Tibial nerve (tissue), 4 donors: ENCODE measurements at regions not wholly inside any gene's neighbourhood (a gene's known extent, or its start where the extent isn't known, plus 50 kb on each side); places are given as distances from the start of the nearest gene placed in this dataset.

Experiments
- DNase-seq, 2 donors: peaks; one replicate each; pipeline ENCODE4 v3.0.0-alpha.2; 2019; ENCODE audit warnings: low spot score in 2 of 2
- H3K27ac ChIP-seq, 4 donors: fragments of 200-600 bp; sonication (generic) in 3 of 4; one replicate each; pipeline ENCODE4 v1.5.1; 2017 to 2019; ENCODE audit warnings: mild to moderate bottlenecking in 1 of 4
- H3K27me3 ChIP-seq, 2 donors: fragments of 200-600 bp; sonication (generic) in 1 of 2; one replicate each; pipeline versions ENCODE4 v1.5.1 to v1.6.0; 2017 to 2019
- H3K36me3 ChIP-seq, 3 donors: fragments of 200-600 bp; sonication (generic); one replicate each; pipeline ENCODE4 v1.5.1; 2018 to 2019
- H3K4me1 ChIP-seq, 4 donors: fragments of 200-600 bp; sonication (generic) in 3 of 4; one replicate each; pipeline ENCODE4 v1.5.1; 2017 to 2019
- H3K4me3 ChIP-seq, 4 donors: fragments of 200-600 bp; sonication (generic) in 3 of 4; one replicate each; pipeline ENCODE4 v1.5.1; 2017 to 2019; ENCODE audit warnings: mild to moderate bottlenecking in 1 of 4, moderate library complexity in 1 of 4
- H3K9me3 ChIP-seq, 4 donors: fragments of 200-600 bp; sonication (generic) in 3 of 4; one replicate each; pipeline ENCODE4 v1.5.1; 2017 to 2019
- EP300 ChIP-seq, 2 donors: sonication (generic); formaldehyde crosslinking; IDR thresholded peaks; one replicate each; pipeline ENCODE4 v1.6.1; 2017; ENCODE audit warnings: antibody characterized with exemption in 2 of 2, mild to moderate bottlenecking in 1 of 2
- POLR2A ChIP-seq, 2 donors: fragments of 450-650 bp; IDR thresholded peaks; one replicate each; pipeline ENCODE4 v1.6.1; 2017; ENCODE audit warnings: antibody characterized with exemption in 2 of 2, mild to moderate bottlenecking in 2 of 2, moderate library complexity in 2 of 2
- WGBS, 2 donors: methylation state at CpG; one replicate each; pipeline ENCODE4 v1.1.5; 2018; 5-methylcytosine and 5-hydroxymethylcytosine counted together
- TF ChIP-seq, protein P1 (sequence below), 5 experiments: fragments of 200-600 bp in 3 of 5; fragments of 450-650 bp in 2 of 5; sonication (generic) in 3 of 5; IDR thresholded peaks; one replicate each; pipeline ENCODE4 v1.5.1; 2016 to 2019; ENCODE audit warnings: antibody characterized with exemption in 5 of 5, mild to moderate bottlenecking in 3 of 5, moderate library complexity in 2 of 5

DNA sequence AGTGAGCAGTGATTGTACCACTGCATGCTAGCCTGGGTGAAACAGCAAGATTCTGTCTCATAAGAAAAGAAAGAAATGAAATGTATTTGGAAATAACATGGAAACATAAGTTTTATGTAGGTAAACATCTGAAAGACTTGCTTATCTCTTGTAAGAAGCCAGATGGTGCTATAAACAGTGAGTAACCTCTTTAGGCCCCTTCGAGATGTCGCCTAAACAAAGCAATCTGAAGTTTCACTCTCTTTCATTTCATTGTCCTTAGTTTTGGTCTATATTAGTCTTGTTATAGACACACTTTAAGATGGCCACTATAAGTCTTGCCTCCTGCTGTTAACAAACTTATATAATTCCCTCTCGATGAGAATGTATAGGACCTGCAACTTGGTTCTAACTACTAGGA is 472.6 kb upstream of the ATP2B1 start:
- H3K9me3 ChIP-seq = peaks cover 0 to 15% (median 7%) of the 10 kb centered on the region in 4 donors
- 76 to 95% methylated on average over 3 of the region's 3 CpGs for WGBS, 2 donors
- H3K27ac ChIP-seq = no peak overlapping the region
- DNase-seq = no peak
- no peaks in the 10 kb centered on the region for H3K36me3 ChIP-seq
- H3K27me3 ChIP-seq = no peaks in the 10 kb centered on the region
- TF ChIP-seq POLR2A (IDR thresholded peaks at IDR 0.05) (no peak), EP300 (IDR thresholded peaks at IDR 0.05) (no peak)
- TF ChIP-seq, protein P1, sequence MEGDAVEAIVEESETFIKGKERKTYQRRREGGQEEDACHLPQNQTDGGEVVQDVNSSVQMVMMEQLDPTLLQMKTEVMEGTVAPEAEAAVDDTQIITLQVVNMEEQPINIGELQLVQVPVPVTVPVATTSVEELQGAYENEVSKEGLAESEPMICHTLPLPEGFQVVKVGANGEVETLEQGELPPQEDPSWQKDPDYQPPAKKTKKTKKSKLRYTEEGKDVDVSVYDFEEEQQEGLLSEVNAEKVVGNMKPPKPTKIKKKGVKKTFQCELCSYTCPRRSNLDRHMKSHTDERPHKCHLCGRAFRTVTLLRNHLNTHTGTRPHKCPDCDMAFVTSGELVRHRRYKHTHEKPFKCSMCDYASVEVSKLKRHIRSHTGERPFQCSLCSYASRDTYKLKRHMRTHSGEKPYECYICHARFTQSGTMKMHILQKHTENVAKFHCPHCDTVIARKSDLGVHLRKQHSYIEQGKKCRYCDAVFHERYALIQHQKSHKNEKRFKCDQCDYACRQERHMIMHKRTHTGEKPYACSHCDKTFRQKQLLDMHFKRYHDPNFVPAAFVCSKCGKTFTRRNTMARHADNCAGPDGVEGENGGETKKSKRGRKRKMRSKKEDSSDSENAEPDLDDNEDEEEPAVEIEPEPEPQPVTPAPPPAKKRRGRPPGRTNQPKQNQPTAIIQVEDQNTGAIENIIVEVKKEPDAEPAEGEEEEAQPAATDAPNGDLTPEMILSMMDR (IDR thresholded peaks at IDR 0.05) = no peak
- H3K4me1 ChIP-seq = no peaks in the 10 kb centered on the region
- H3K4me3 ChIP-seq = no peak overlapping the region

- Histone ChIP-seq H3K27ac (no peak overlapping the region), H3K4me1 (no peaks in the 10 kb centered on the region), H3K4me3 (no peak overlapping the region), H3K36me3 (no peaks in the 10 kb centered on the region), H3K27me3 (no peaks in the 10 kb centered on the region), H3K9me3 (no peaks in the 10 kb centered on the region)
- no peak for TF ChIP-seq EP300 (IDR thresholded peaks at IDR 0.05)
- no peak for TF ChIP-seq POLR2A (IDR thresholded peaks at IDR 0.05)
- TF ChIP-seq, protein P1 (IDR thresholded peaks at IDR 0.05) = no peak
- no peak for DNase-seq
- WGBS, 2 donors = 98 to 100% methylated on average over 1 of the region's 1 CpG
These were observed 466.3 kb upstream of the ATP2B1 start for GRCh38 chr12:90174956-90175355.

- no peak overlapping the region for H3K27ac ChIP-seq
- no peak for DNase-seq
- no peak overlapping the region for H3K4me3 ChIP-seq
- H3K9me3 ChIP-seq = no peaks in the 10 kb centered on the region
- no peaks in the 10 kb centered on the region for H3K36me3 ChIP-seq
- no peaks in the 10 kb centered on the region for H3K27me3 ChIP-seq
- TF ChIP-seq EP300 (IDR thresholded peaks at IDR 0.05) = no peak
- TF ChIP-seq, protein P1 (IDR thresholded peaks at IDR 0.05) = no peak
- 39 to 55% methylated on average over 1 of the region's 1 CpG for WGBS, 2 donors
- no peaks in the 10 kb centered on the region for H3K4me1 ChIP-seq
These were observed 465.5 kb upstream of the ATP2B1 start for GRCh38 chr12:90174198-90174510.

- H3K9me3 ChIP-seq = no peaks in the 10 kb centered on the region
- H3K4me3 ChIP-seq = no peak overlapping the region
- H3K27me3 ChIP-seq = no peaks in the 10 kb centered on the region
- H3K36me3 ChIP-seq = no peaks in the 10 kb centered on the region
- 89 to 91% methylated on average over 2 of the region's 2 CpGs for WGBS, 2 donors
- H3K27ac ChIP-seq = no peak overlapping the region
- no peak for DNase-seq
- no peaks in the 10 kb centered on the region for H3K4me1 ChIP-seq
- TF ChIP-seq, protein P1 (IDR thresholded peaks at IDR 0.05) = no peak
- TF ChIP-seq EP300 (IDR thresholded peaks at IDR 0.05) (no peak), POLR2A (IDR thresholded peaks at IDR 0.05) (no peak)
These were observed 465.0 kb upstream of the ATP2B1 start for GRCh38 chr12:90173499-90174197.

DNA sequence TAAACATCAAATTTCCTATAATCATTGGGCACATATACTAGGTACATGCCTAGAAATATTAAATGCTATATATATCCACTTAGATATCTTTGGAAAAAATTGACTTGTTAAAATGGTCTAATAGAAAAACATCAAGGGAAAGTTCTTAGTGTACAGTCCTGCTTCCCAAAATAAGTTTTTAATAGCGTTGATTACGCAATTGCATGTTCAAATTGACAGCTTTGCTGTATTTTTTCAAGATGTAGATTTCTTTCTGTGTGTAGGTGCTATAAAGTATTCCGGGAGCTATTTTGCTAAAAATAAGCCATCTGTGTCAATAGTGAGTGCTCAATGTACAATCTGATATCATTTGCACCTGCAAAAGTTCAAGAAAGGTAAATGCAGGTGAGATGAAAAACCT is 463.9 kb upstream of the ATP2B1 start:
- 94 to 96% methylated on average over 3 of the region's 3 CpGs for WGBS, 2 donors
- Histone ChIP-seq H3K9me3 (no peaks in the 10 kb centered on the region), H3K4me1 (no peaks in the 10 kb centered on the region), H3K27ac (no peak overlapping the region), H3K27me3 (no peaks in the 10 kb centered on the region), H3K4me3 (no peak overlapping the region), H3K36me3 (no peaks in the 10 kb centered on the region)
- no peak for TF ChIP-seq EP300 (IDR thresholded peaks at IDR 0.05)
- TF ChIP-seq POLR2A (IDR thresholded peaks at IDR 0.05) = no peak
- TF ChIP-seq, protein P1 (IDR thresholded peaks at IDR 0.05) = no peak
- no peak for DNase-seq
